Activated CD4-positive, alpha-beta memory T cell treated with anti-CD3 and anti-CD28 coated beads for 36 hours (primary cell): ENCODE measurements at regions not wholly inside any gene's neighbourhood (a gene's known extent, or its start where the extent isn't known, plus 50 kb on each side); places are given as distances from the start of the nearest gene placed in this dataset.
A peak's percentile ranks its signal among the peaks of the same experiment; 100 is the strongest.
"Not testable (repeated sequence)": the region's sequence is repeated elsewhere in the genome, so short reads cannot be mapped to it uniquely, and the experiment has no call there.

Experiments
- CTCF ChIA-PET: fragments of 350-600 bp; sonication (Branson Sonifier 250); formaldehyde crosslinking; loops from one replicate; lab custom pipeline; 2021; ENCODE audit warnings: antibody characterized with exemption, inconsistent platforms; lab: Charles Lee
- POLR2A ChIA-PET: fragments of 350-600 bp; sonication (Branson Sonifier 250); formaldehyde crosslinking; loops from one replicate; lab custom pipeline; 2021; ENCODE audit warnings: antibody characterized with exemption; lab: Charles Lee
- DNase-seq: peaks from one replicate; pipeline ENCODE4 v3.0.0-alpha.2; 2020
- H3K27ac Mint-ChIP-seq: one replicate; pipeline ENCODE4 v1.8.0; 2021; ENCODE audit warnings: mixed read lengths
- H3K27me3 Mint-ChIP-seq: one replicate; pipeline ENCODE4 v1.8.0; 2021; ENCODE audit warnings: mixed read lengths
- H3K36me3 Mint-ChIP-seq: one replicate; pipeline ENCODE4 v1.8.0; 2021; ENCODE audit warnings: mixed read lengths
- H3K4me1 Mint-ChIP-seq: one replicate; pipeline ENCODE4 v1.8.0; 2021; ENCODE audit warnings: low read depth, mixed read lengths
- H3K4me3 Mint-ChIP-seq: one replicate; pipeline ENCODE4 v1.8.0; 2021; ENCODE audit warnings: mild to moderate bottlenecking, mixed read lengths
- H3K9me3 Mint-ChIP-seq: one replicate; pipeline ENCODE4 v1.8.0; 2021; ENCODE audit warnings: mixed read lengths
- intact Hi-C: fragments of 100-400 bp; cut with micrococcal nuclease; formaldehyde crosslinking; loops from one replicate; pipeline ENCODE4 v1.15.1; 2023

- intact Hi-C loops: no loop called here
- ChIA-PET CTCF (no interaction called here), POLR2A (no interaction called here)
- peaks cover 4% of the 10 kb centered on the region for H3K4me1 Mint-ChIP-seq
- no peak overlapping the region for H3K4me3 Mint-ChIP-seq
- no peaks in the 10 kb centered on the region for H3K36me3 Mint-ChIP-seq
- no peak for DNase-seq
- H3K9me3 Mint-ChIP-seq: no peaks in the 10 kb centered on the region
- H3K27ac Mint-ChIP-seq: no peak overlapping the region
- H3K27me3 Mint-ChIP-seq: peaks cover 9% of the 10 kb centered on the region
Observed at GRCh38 chr10:21289271-21289670, 236.2 kb downstream of the SKIDA1 start.

DNA sequence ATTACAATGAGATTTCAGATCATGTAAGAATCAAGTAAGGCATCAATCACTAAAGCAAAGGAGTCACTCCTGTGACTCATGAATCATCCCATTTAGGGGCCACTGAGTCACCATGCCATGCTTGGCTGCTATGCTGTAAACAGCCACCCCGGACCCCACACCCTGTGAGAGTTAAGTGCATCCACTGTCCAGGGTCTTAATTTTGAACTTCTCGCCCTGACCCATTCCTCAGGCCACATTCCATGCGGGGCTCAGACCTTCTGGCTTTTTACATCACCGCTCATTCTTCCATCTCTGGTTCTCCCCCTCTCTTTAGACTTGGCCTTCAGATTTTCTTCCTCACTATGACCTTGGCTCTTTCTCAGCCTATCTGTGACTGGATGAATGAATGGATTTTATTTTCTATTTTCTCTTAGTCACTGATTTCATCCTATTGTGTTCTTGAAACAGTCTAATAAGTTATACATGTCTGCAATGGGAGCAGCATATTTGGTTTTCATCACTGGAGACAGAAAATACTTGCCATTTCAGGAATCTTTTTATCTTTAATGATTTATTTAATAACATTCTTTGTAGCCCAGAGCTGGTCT lies 239.6 kb downstream of the SKIDA1 start:
- H3K27ac Mint-ChIP-seq: no peak overlapping the region
- POLR2A ChIA-PET: no interaction called here
- no peak overlapping the region for H3K4me3 Mint-ChIP-seq
- intact Hi-C loops: no loop called here
- H3K9me3 Mint-ChIP-seq: no peaks in the 10 kb centered on the region
- CTCF ChIA-PET: no interaction called here
- peaks cover 6% of the 10 kb centered on the region for H3K27me3 Mint-ChIP-seq
- H3K36me3 Mint-ChIP-seq: no peaks in the 10 kb centered on the region
- DNase-seq: no peak
- no peaks in the 10 kb centered on the region for H3K4me1 Mint-ChIP-seq

DNA sequence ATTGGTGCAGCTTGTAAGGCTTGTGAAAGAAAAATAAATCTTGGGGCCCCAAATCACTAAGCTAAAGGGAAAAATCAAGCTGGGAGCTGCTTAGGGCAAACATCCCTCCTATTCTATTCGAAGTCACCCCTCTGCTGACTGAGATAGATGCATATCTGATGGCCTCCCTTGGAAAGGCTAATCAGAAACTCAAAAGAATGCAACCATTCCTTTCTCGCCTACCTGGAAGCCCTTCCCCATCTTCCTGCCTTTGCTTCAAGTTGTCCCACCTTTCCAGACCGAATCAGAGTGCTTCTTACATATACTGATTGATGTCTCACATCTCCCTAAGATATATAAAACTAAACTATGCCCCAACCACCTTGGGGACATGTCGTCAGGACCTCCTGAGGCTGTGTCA lies 240.3 kb downstream of the SKIDA1 start:
- DNase-seq: no peak
- H3K9me3 Mint-ChIP-seq: no peaks in the 10 kb centered on the region
- H3K36me3 Mint-ChIP-seq: no peaks in the 10 kb centered on the region

GRCh38 chr10:21284301-21284700 lies 241.2 kb downstream of the SKIDA1 start:
- Mint-ChIP-seq H3K9me3 (no peaks in the 10 kb centered on the region), H3K27ac (no peak overlapping the region), H3K4me3 (no peak overlapping the region), H3K36me3 (no peaks in the 10 kb centered on the region), H3K4me1 (no peaks in the 10 kb centered on the region), H3K27me3 (peaks cover 4% of the 10 kb centered on the region)
- ChIA-PET POLR2A (no interaction called here), CTCF (no interaction called here)
- no peak for DNase-seq
- intact Hi-C loops: no loop called here

More for the DNA sequence above, 240.3 kb downstream of the SKIDA1 start:
- ChIA-PET POLR2A (no interaction called here), CTCF (no interaction called here)
- Mint-ChIP-seq H3K27me3 (peaks cover 4% of the 10 kb centered on the region), H3K4me1 (no peaks in the 10 kb centered on the region), H3K27ac (no peak overlapping the region), H3K4me3 (no peak overlapping the region)
- intact Hi-C loops: no loop called here

GRCh38 chr10:21283053-21283452 lies 242.4 kb downstream of the SKIDA1 start:
- intact Hi-C loops, H3K27ac Mint-ChIP-seq, H3K36me3 Mint-ChIP-seq, H3K27me3 Mint-ChIP-seq, H3K9me3 Mint-ChIP-seq, H3K4me3 Mint-ChIP-seq, CTCF ChIA-PET, H3K4me1 Mint-ChIP-seq, DNase-seq, POLR2A ChIA-PET: not testable (repeated sequence)

- no peaks in the 10 kb centered on the region for H3K36me3 Mint-ChIP-seq
- peaks cover 4% of the 10 kb centered on the region for H3K27me3 Mint-ChIP-seq
- H3K4me1 Mint-ChIP-seq: no peaks in the 10 kb centered on the region
- ChIA-PET CTCF (no interaction called here), POLR2A (no interaction called here)
- H3K9me3 Mint-ChIP-seq: no peaks in the 10 kb centered on the region
- no peak overlapping the region for H3K4me3 Mint-ChIP-seq
- DNase-seq: no peak
- intact Hi-C loops: no loop called here
- no peak overlapping the region for H3K27ac Mint-ChIP-seq
Observed at GRCh38 chr10:21281765-21282484, 243.6 kb downstream of the SKIDA1 start.

DNA sequence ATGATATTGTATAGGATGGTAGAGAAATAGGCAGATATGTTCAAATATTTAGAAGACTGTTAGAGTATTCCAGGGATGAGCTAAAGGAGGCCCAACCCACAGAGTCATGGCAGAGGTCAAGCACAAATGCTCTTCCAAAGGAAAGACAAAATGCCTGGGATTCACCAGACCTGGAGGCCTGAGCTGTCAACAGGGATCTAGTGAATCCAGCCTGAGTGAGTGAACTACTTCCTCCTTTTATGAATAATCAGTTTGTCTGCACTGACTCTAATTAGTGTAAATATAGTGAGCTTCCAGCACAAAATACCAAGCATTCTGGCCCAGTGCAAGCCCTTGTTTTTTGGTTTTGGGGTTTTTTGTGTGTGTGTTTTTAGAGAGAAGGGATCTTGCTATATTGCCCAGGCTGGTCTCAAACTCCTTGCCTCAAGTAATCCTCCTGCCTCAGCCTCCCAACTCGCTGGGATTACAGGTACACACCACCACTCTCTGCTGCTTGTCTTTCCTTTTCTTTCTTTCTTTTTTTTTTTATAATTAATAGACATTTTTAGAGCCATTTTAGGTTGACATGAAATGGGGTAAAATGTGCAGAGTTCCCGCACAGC lies 244.4 kb downstream of the SKIDA1 start:
- CTCF ChIA-PET: no interaction called here
- no peak overlapping the region for H3K27ac Mint-ChIP-seq
- POLR2A ChIA-PET: no interaction called here
- peaks cover 6% of the 10 kb centered on the region for H3K27me3 Mint-ChIP-seq
- no peaks in the 10 kb centered on the region for H3K4me1 Mint-ChIP-seq
- no peaks in the 10 kb centered on the region for H3K36me3 Mint-ChIP-seq
- intact Hi-C loops: no loop called here
- H3K4me3 Mint-ChIP-seq: no peak overlapping the region
- no peaks in the 10 kb centered on the region for H3K9me3 Mint-ChIP-seq
- DNase-seq: no peak

- DNase-seq: no peak
- Mint-ChIP-seq H3K9me3 (no peaks in the 10 kb centered on the region), H3K4me3 (no peak overlapping the region), H3K4me1 (no peaks in the 10 kb centered on the region), H3K36me3 (no peaks in the 10 kb centered on the region), H3K27me3 (peaks cover 6% of the 10 kb centered on the region), H3K27ac (no peak overlapping the region)
- intact Hi-C loops: no loop called here
- CTCF ChIA-PET: interaction anchor here (0.7 to 1.0 kb wide), 2 partner anchors 8 to 820 kb away, joined by 3 read pairs; no protein-coding TSS in a partner anchor
- POLR2A ChIA-PET: interaction anchor here (0.6 kb wide), 1 partner anchor 226 kb away, joined by 3 read pairs; no protein-coding TSS in a partner anchor
Observed at GRCh38 chr10:21280037-21280436, 245.4 kb downstream of the SKIDA1 start.

DNA sequence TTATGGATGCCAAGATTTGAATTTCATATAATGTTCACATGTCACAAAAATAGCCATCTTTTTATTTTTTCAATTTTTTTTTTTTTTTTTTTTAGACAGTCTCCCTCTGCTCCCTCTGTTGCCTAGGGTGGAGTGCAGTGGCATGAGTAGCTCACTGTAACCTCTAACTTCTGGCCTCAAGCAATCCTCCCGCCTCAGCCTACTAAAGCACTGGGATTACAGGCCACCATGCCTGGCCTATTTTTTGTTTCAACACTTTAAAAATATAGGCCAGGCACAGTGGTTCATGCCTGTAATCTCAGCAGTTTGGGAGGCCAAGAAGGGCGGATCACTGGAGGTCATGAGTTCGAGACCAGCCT lies 246.3 kb downstream of the SKIDA1 start:
- no peaks in the 10 kb centered on the region for H3K36me3 Mint-ChIP-seq

GRCh38 chr10:21278491-21279216 lies 246.8 kb downstream of the SKIDA1 start:
- CTCF ChIA-PET: interaction anchor here (0.6 to 1.1 kb wide), 9 partner anchors 10 to 1296 kb away, joined by 3 to 4 read pairs (median 3); no protein-coding TSS in a partner anchor
- Mint-ChIP-seq H3K27me3 (peaks cover 6% of the 10 kb centered on the region), H3K27ac (no peak overlapping the region), H3K4me1 (no peaks in the 10 kb centered on the region), H3K9me3 (no peaks in the 10 kb centered on the region), H3K4me3 (no peak overlapping the region), H3K36me3 (no peaks in the 10 kb centered on the region)
- intact Hi-C loops: loop anchor here (1.0 to 2.0 kb wide), 2 partner anchors 217 to 674 kb away; no protein-coding TSS in a partner anchor
- DNase-seq: peak; percentile 85
- POLR2A ChIA-PET: no interaction called here

More for the DNA sequence above, 246.3 kb downstream of the SKIDA1 start:
- CTCF ChIA-PET: interaction anchor here (0.6 to 1.1 kb wide), 9 partner anchors 9 to 821 kb away, joined by 3 to 4 read pairs (median 3); no protein-coding TSS in a partner anchor
- Mint-ChIP-seq H3K27me3 (peaks cover 6% of the 10 kb centered on the region), H3K9me3 (no peaks in the 10 kb centered on the region), H3K4me1 (no peaks in the 10 kb centered on the region), H3K4me3 (no peak overlapping the region), H3K27ac (no peak overlapping the region)
- POLR2A ChIA-PET: no interaction called here
- DNase-seq: no peak
- intact Hi-C loops: loop anchor here (2.0 kb wide), 1 partner anchor 674 kb away; no protein-coding TSS in a partner anchor

DNA sequence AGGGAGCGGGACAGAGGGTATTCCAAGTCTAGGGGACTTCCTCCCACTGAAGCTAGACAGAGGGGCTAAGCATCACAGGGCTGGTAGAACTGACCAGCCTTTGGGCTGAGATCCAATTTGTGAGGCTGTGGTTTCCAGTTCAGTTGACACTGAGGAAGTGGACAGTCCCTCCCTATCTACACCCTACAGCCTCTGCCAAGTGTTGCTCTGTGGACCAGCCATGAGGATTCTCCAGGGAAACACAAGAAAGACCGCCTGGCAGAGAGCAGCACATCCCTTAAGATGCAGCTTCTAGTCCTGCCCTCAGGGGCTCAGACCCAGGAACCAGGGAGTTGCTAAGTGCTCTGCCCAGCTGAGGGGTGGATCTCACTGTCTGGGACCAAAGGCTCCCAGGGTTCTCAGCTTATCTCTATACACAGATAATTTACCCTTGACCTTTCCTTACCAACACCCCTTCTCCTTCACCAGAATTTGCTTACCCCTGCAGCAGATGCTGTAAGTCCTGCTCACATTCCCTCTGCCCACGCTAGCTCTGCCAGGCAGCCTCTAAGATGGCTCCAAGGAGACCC lies 252.0 kb downstream of the SKIDA1 start:
- Mint-ChIP-seq H3K4me1 (no peaks in the 10 kb centered on the region), H3K27ac (no peak overlapping the region), H3K36me3 (no peaks in the 10 kb centered on the region), H3K9me3 (peaks cover 7% of the 10 kb centered on the region), H3K4me3 (no peak overlapping the region), H3K27me3 (peaks cover 2% of the 10 kb centered on the region)
- CTCF ChIA-PET: interaction anchor here (1.0 kb wide), 1 partner anchor 195 kb away, joined by 3 read pairs; no protein-coding TSS in a partner anchor
- DNase-seq: no peak
- POLR2A ChIA-PET: no interaction called here
- intact Hi-C loops: no loop called here
